IMR-90 (cell line): ENCODE measurements at regions not wholly inside any gene's neighbourhood (a gene's known extent, or its start where the extent isn't known, plus 50 kb on each side); places are given as distances from the start of the nearest gene placed in this dataset.

Experiments
- ATAC-seq: fragments of 200-7000 bp; cut with Tn5 transposase; 2 replicates; pipeline ENCODE4 v1.9.1; 2020; ENCODE audit warnings: low read depth, mild to moderate bottlenecking, moderate library complexity
- BruUV-seq: library from RNA; stranded (reverse); fragments of 400-500 nt; replicated peaks from 2 replicates; lab custom pipeline; 2021; lab: Mats Ljungman, UMichigan
- CTCF ChIA-PET: fragments of 300-600 bp; formaldehyde crosslinking; extraction: SDS; loops from one replicate; lab custom pipeline; 2021; ENCODE audit warnings: antibody characterized with exemption; lab: Yijun Ruan, JAX
- POLR2A ChIA-PET: fragments of 300-600 bp; sonication (Branson Sonifier 250); formaldehyde crosslinking; loops from one replicate; lab custom pipeline; 2022; ENCODE audit warnings: antibody characterized with exemption; ENCODE audit not compliant: unreplicated experiment; lab: Charles Lee
- DNase-seq: peaks from one replicate; pipeline ENCODE4 v3.0.0; 2013
- H2AFZ ChIP-seq: replicated peaks from 2 replicates; pipeline ENCODE3; 2013; ENCODE audit warnings: low read length, mild to moderate bottlenecking; ENCODE audit not compliant: poor library complexity
- H2AK5ac ChIP-seq: 2 replicates; pipeline ENCODE4 v1.6.1; 2013; ENCODE audit warnings: low read depth, low read length, inconsistent platforms
- H2AK9ac ChIP-seq: replicated peaks from 2 replicates; pipeline ENCODE3; 2013; ENCODE audit warnings: mild to moderate bottlenecking, low read depth, low read length, moderate library complexity; ENCODE audit not compliant: poor library complexity
- H2BK120ac ChIP-seq: 2 replicates; pipeline ENCODE4 v1.6.1; 2013; ENCODE audit warnings: low read depth, low read length, inconsistent platforms
- H2BK15ac ChIP-seq: 3 replicates; pipeline ENCODE4 v1.6.1; 2013; ENCODE audit warnings: low read depth, low read length, inconsistent platforms
- H2BK20ac ChIP-seq: 2 replicates; pipeline ENCODE4 v1.6.1; 2013; ENCODE audit warnings: low read depth, mild to moderate bottlenecking, inconsistent platforms, low read length, moderate library complexity
- H2BK5ac ChIP-seq: 2 replicates; pipeline ENCODE4 v1.6.1; 2013; ENCODE audit warnings: mild to moderate bottlenecking, low read depth, low read length, inconsistent platforms; ENCODE audit not compliant: poor library complexity, severe bottlenecking
- H3K14ac ChIP-seq: replicated peaks from 2 replicates; pipeline ENCODE4 v1.6.1; 2013; ENCODE audit warnings: low read depth, low read length, inconsistent platforms
- H3K18ac ChIP-seq: 2 replicates; pipeline ENCODE4 v1.6.1; 2013; ENCODE audit warnings: low read depth, low read length, control low read depth
- H3K23ac ChIP-seq: 2 replicates; pipeline ENCODE4 v1.6.1; 2013; ENCODE audit warnings: low read depth, low read length, inconsistent platforms
- H3K27ac ChIP-seq: 2 replicates; pipeline ENCODE4 v1.5.1; 2013; ENCODE audit warnings: mild to moderate bottlenecking, control low read depth, low read length; ENCODE audit not compliant: insufficient read depth
- H3K27me3 ChIP-seq: 2 replicates; pipeline ENCODE4 v1.6.1; 2013; ENCODE audit warnings: low read length; ENCODE audit not compliant: control insufficient read depth, insufficient read depth
- H3K36me3 ChIP-seq: 2 replicates; pipeline ENCODE4 v1.6.1; 2013; ENCODE audit warnings: low read length, mixed read lengths; ENCODE audit not compliant: control insufficient read depth, insufficient read depth
- H3K4ac ChIP-seq: 2 replicates; pipeline ENCODE4 v1.6.1; 2013; ENCODE audit warnings: low read depth, low read length, inconsistent platforms
- H3K4me1 ChIP-seq: 2 replicates; pipeline ENCODE4 v1.6.1; 2013; ENCODE audit warnings: low read length, mixed read lengths; ENCODE audit not compliant: control insufficient read depth, insufficient read depth
- H3K4me2 ChIP-seq: 2 replicates; pipeline ENCODE4 v1.6.1; 2013; ENCODE audit warnings: low read depth, mild to moderate bottlenecking, control low read depth, low read length, moderate library complexity
- H3K4me3 ChIP-seq: 2 replicates; pipeline ENCODE4 v1.5.1; 2013; ENCODE audit warnings: low read depth, mild to moderate bottlenecking, control low read depth, low read length, moderate library complexity; ENCODE audit not compliant: insufficient read depth
- H3K56ac ChIP-seq: 2 replicates; pipeline ENCODE4 v1.6.1; 2013; ENCODE audit warnings: low read length, inconsistent platforms; ENCODE audit not compliant: insufficient read depth; ENCODE audit errors: extremely low read depth
- H3K79me1 ChIP-seq, 2 experiments: 2 replicates each; pipeline ENCODE4 v1.6.1; 2013; ENCODE audit warnings: low read length in 2 of 2, inconsistent platforms in 1 of 2, low read depth in 1 of 2
- H3K9ac ChIP-seq: 2 replicates; pipeline ENCODE4 v1.6.1; 2013; ENCODE audit warnings: low read depth, low read length, control low read depth
- H3K9me1 ChIP-seq: 2 replicates; pipeline ENCODE4 v1.6.1; 2013; ENCODE audit warnings: low read length, inconsistent platforms; ENCODE audit not compliant: insufficient read depth
- H3K9me3 ChIP-seq: 2 replicates; pipeline ENCODE4 v1.6.1; 2013; ENCODE audit warnings: low read length; ENCODE audit not compliant: control insufficient read depth, insufficient read depth
- H4K20me1 ChIP-seq: 2 replicates; pipeline ENCODE4 v1.6.1; 2013; ENCODE audit warnings: low read length, inconsistent platforms; ENCODE audit not compliant: insufficient read depth
- H4K5ac ChIP-seq: 2 replicates; pipeline ENCODE4 v1.6.1; 2013; ENCODE audit warnings: mild to moderate bottlenecking, low read depth, low read length, control low read depth
- H4K8ac ChIP-seq, 2 experiments: 2 replicates each; pipeline ENCODE4 v1.6.1; 2013; ENCODE audit warnings: low read depth in 2 of 2, low read length in 2 of 2, control low read depth in 1 of 2, inconsistent platforms in 1 of 2
- H4K91ac ChIP-seq: 2 replicates; pipeline ENCODE4 v1.6.1; 2013; ENCODE audit warnings: low read depth, low read length, inconsistent platforms; ENCODE audit not compliant: insufficient read depth
- BHLHE40 ChIP-seq: fragments of 150-350 bp; IDR thresholded peaks from 2 replicates; pipeline ENCODE4 v1.6.1; 2016; ENCODE audit warnings: mild to moderate bottlenecking, low read depth, low read length
- MAZ ChIP-seq: IDR thresholded peaks from 2 replicates; pipeline ENCODE4 v1.6.1; 2012; ENCODE audit warnings: low read depth, mild to moderate bottlenecking, low read length, improper control_type of control experiment, moderate library complexity, borderline replicate concordance
- NFE2L2 ChIP-seq: fragments of 150-350 bp; IDR thresholded peaks from 2 replicates; pipeline ENCODE4 v1.6.1; 2016; ENCODE audit warnings: low read depth, mild to moderate bottlenecking, low read length
- POLR2A ChIP-seq: IDR thresholded peaks from 2 replicates; pipeline ENCODE4 v1.6.1; 2012; ENCODE audit warnings: mild to moderate bottlenecking, low read depth, low read length
- WGBS, 2 experiments: methylation state at CpG; one replicate each; pipeline versions ENCODE4 v1.1.5 to v1.1.7; 2013; ENCODE audit warnings: missing lambda C conversion rate in 2 of 2; ENCODE audit not compliant: insufficient read length in 1 of 2; ENCODE audit errors: extremely low coverage in 2 of 2; 5-methylcytosine and 5-hydroxymethylcytosine counted together
- dilution Hi-C: fragments of 300-500 bp; cut with HindIII; formaldehyde crosslinking; loops from one replicate; pipeline ENCODE4 v1.14.3; 2018; ENCODE audit warnings: low sequenced_read_pairs; ENCODE audit not compliant: unreplicated experiment
- in situ Hi-C: fragments of 300-500 bp; cut with MboI; formaldehyde crosslinking; loops from 3 replicates; pipeline ENCODE4 v1.14.3; 2019; ENCODE audit warnings: low sequenced_read_pairs, inconsistent platforms, mixed read lengths
- intact Hi-C: fragments of 100-400 bp; cut with micrococcal nuclease; formaldehyde crosslinking; loops from 2 replicates; pipeline ENCODE4 v1.10.0; 2022
- TF ChIP-seq, protein P1 (sequence below): fragments of 150-350 bp; IDR thresholded peaks from 2 replicates; pipeline ENCODE4 v1.6.1; 2017; ENCODE audit warnings: mild to moderate bottlenecking, antibody characterized with exemption, low read length, low read depth

GRCh38 chr17:36768394-36768793 is 167.0 kb downstream of the MRM1 start:
- Histone ChIP-seq H3K9ac (no peak overlapping the region), H4K5ac (no peak overlapping the region), H3K4me1 (no peaks in the 10 kb centered on the region), H3K18ac (no peak overlapping the region), H2AK9ac (no peak overlapping the region), H3K9me3 (no peaks in the 10 kb centered on the region), H3K9me1 (no peaks in the 10 kb centered on the region), H4K8ac (no peak overlapping the region), H3K56ac (no peak overlapping the region), H3K36me3 (no peaks in the 10 kb centered on the region), H2AFZ (no peak overlapping the region), H3K4me3 (no peak overlapping the region), H3K23ac (no peak overlapping the region), H4K20me1 (no peaks in the 10 kb centered on the region), H2AK5ac (no peak overlapping the region), H3K14ac (no peak overlapping the region), H2BK120ac (no peak overlapping the region), H2BK5ac (no peak overlapping the region), H4K91ac (no peak overlapping the region), H3K27ac (no peak overlapping the region), H2BK20ac (no peak overlapping the region), H2BK15ac (no peak overlapping the region), H3K4me2 (no peak overlapping the region), H3K4ac (no peak overlapping the region), H3K79me1 (no peaks in the 10 kb centered on the region), H3K27me3 (peaks cover 20% of the 10 kb centered on the region)
- WGBS, 2 experiments: 58% methylated on average over 2 of the region's 13 CpGs; no CpG with 5 or more reads in 1 of the 2 experiments
- TF ChIP-seq MAZ (no peak), NFE2L2 (no peak), BHLHE40 (no peak), POLR2A (no peak)
- TF ChIP-seq, protein P1, sequence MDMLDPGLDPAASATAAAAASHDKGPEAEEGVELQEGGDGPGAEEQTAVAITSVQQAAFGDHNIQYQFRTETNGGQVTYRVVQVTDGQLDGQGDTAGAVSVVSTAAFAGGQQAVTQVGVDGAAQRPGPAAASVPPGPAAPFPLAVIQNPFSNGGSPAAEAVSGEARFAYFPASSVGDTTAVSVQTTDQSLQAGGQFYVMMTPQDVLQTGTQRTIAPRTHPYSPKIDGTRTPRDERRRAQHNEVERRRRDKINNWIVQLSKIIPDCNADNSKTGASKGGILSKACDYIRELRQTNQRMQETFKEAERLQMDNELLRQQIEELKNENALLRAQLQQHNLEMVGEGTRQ: no peak
- dilution Hi-C loops (no loop called here), in situ Hi-C loops (no loop called here), intact Hi-C loops (no loop called here)
- ATAC-seq (no peak), DNase-seq (no peak)
- ChIA-PET POLR2A (no interaction called here), CTCF (no interaction called here)
- BruUV-seq: no TSS peak
